SW 1271 (cell line): ENCODE measurements at regions not wholly inside any gene's neighbourhood (a gene's known extent, or its start where the extent isn't known, plus 50 kb on each side); places are given as distances from the start of the nearest gene placed in this dataset.

Experiments used
- DNase-seq, 2 experiments: peaks; one replicate each; lab custom pipeline; 2025; lab: John Stamatoyannopoulos, UW

GRCh38 chr7:130880668-130881067 lies 146.7 kb upstream of the KLF14 start:
- DNase-seq, result no peak

- DNase-seq, result no peak
Measured at GRCh38 chr7:130881091-130881798, 147.2 kb upstream of the KLF14 start.

- DNase-seq, result no peak
Measured at GRCh38 chr7:130881799-130882141, 147.8 kb upstream of the KLF14 start.

GRCh38 chr7:130882396-130882795 lies 148.4 kb upstream of the KLF14 start:
- DNase-seq, result no peak

- DNase-seq, result no peak
Measured at GRCh38 chr7:130883928-130884327, 149.9 kb upstream of the KLF14 start.

GRCh38 chr7:130884437-130885417 lies 150.7 kb upstream of the KLF14 start:
- DNase-seq, result no peak

GRCh38 chr7:130886438-130887135 lies 152.6 kb upstream of the KLF14 start:
- DNase-seq, result no peak

GRCh38 chr7:130887182-130887956 lies 153.4 kb upstream of the KLF14 start:
- DNase-seq, result peak; percentile 69 to 91

GRCh38 chr7:130887957-130888371 lies 154.0 kb upstream of the KLF14 start:
- DNase-seq, result peak in 1 of 2 experiments; percentile 48

GRCh38 chr7:130888468-130888867 lies 154.5 kb upstream of the KLF14 start:
- no peak for DNase-seq

- DNase-seq, result no peak
Measured at GRCh38 chr7:130890176-130891020, 156.4 kb upstream of the KLF14 start.

- DNase-seq, result peak in 1 of 2 experiments; percentile 67
Measured at GRCh38 chr7:130891254-130892094, 157.5 kb upstream of the KLF14 start.

- peak in 1 of 2 experiments; percentile 33 for DNase-seq
Measured at GRCh38 chr7:130893441-130893894, 159.5 kb upstream of the KLF14 start.

GRCh38 chr7:130894146-130894908 lies 160.3 kb upstream of the KLF14 start:
- peak; percentile 72 to 87 for DNase-seq

- DNase-seq, result no peak
Measured at GRCh38 chr7:130894909-130895750, 161.1 kb upstream of the KLF14 start.

GRCh38 chr7:130896051-130896881 lies 162.3 kb upstream of the KLF14 start:
- peak in 1 of 2 experiments; percentile 30 for DNase-seq
